ENCODE measurements at regions not wholly inside any gene's neighbourhood (a gene's known extent, or its start where the extent isn't known, plus 50 kb on each side); places are given as distances from the start of the nearest gene placed in this dataset.

DNA sequence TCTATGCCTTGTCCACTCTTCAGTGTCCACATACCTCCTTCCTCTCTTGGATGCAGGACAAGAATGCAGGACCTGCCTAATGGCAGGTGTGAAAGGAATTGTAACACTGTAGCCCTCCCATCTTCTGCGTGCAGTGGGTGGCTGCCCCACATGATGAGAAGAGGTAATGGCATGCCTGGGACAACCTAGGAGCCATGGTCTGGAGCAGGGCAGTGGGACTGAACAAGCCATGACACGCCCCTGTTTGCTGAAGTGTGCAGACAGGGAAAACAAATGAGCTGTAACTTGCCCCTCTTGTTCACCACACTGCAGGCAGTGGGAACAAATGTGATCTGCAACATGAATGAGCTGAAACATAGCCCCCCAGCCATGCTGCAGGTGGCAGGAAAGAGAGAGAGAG, 192.2 kb downstream of the PCDH17 start:
- Histone ChIP-seq H3K9ac (ENCODE audit: low read length) (no peak overlapping the region), H3K27me3 (ENCODE audit: insufficient read depth, low read length) (no peaks in the 10 kb centered on the region), H3K4me1 (ENCODE audit: insufficient read depth, low read length) (no peaks in the 10 kb centered on the region), H2AFZ (ENCODE audit: low read depth, low read length) (no peak overlapping the region), H3K27ac (ENCODE audit: low read depth, low read length) (no peak overlapping the region), H3K79me2 (ENCODE audit: insufficient read depth, low read length) (no peaks in the 10 kb centered on the region), H3K36me3 (ENCODE audit: insufficient read depth, low read length) (no peaks in the 10 kb centered on the region), H3K4me2 (ENCODE audit: low read length) (no peak overlapping the region), H3K9me3 (ENCODE audit: insufficient read depth, low read depth, low read length) (no peaks in the 10 kb centered on the region), H4K20me1 (ENCODE audit: insufficient read depth, low read length) (no peaks in the 10 kb centered on the region), H3K4me3 (ENCODE audit: insufficient read depth, low read depth, low read length) (no peak overlapping the region)
- Mint-ChIP-seq H3K4me3 (ENCODE audit: unreplicated experiment) (no peak overlapping the region), H3K36me3 (ENCODE audit: low read depth, unreplicated experiment) (no peaks in the 10 kb centered on the region), H3K9me3 (ENCODE audit: unreplicated experiment) (no peaks in the 10 kb centered on the region), H3K4me1 (ENCODE audit: low read depth, unreplicated experiment) (no peaks in the 10 kb centered on the region), H3K27me3 (ENCODE audit: low read depth, unreplicated experiment) (no peaks in the 10 kb centered on the region), H3K27ac (ENCODE audit: unreplicated experiment) (no peak overlapping the region)
- TF ChIP-seq CTCF (IDR thresholded peaks at IDR 0.05; ENCODE audit: insufficient read depth, low read depth, low read length), result no peak
- no peak for TF ChIP-seq EZH2 (IDR thresholded peaks at IDR 0.05; ENCODE audit: insufficient read depth, low read length)
- FAIRE-seq (no peak), DNase-seq (ENCODE audit: low read depth) (no peak)

DNA sequence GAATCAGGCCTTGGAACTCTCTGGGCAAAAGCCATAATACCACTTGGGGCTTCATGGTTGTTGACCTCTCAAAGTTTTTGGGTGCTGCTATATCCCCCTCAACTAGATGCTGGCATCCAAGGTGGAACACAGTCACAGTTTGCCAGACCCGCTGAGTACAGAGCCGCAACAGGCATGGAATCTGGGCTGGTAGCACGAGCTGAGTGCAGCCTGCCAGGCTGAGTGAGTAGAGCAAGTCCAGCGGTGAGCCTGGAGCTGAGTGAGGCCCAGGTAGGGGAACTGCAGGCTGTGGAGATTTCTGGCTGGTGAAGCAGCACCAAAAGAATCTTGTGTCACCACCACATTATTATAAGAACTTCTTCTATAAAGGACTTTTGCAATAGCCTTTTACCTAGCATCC, 192.6 kb downstream of the PCDH17 start:
- Histone ChIP-seq H4K20me1 (ENCODE audit: insufficient read depth, low read length) (no peaks in the 10 kb centered on the region), H3K27me3 (ENCODE audit: insufficient read depth, low read length) (no peaks in the 10 kb centered on the region), H3K9me3 (ENCODE audit: insufficient read depth, low read depth, low read length) (no peaks in the 10 kb centered on the region), H3K79me2 (ENCODE audit: insufficient read depth, low read length) (no peaks in the 10 kb centered on the region), H3K4me2 (ENCODE audit: low read length) (no peak overlapping the region), H3K27ac (ENCODE audit: low read depth, low read length) (no peak overlapping the region), H2AFZ (ENCODE audit: low read depth, low read length) (no peak overlapping the region), H3K4me3 (ENCODE audit: insufficient read depth, low read depth, low read length) (no peak overlapping the region), H3K36me3 (ENCODE audit: insufficient read depth, low read length) (no peaks in the 10 kb centered on the region), H3K9ac (ENCODE audit: low read length) (no peak overlapping the region), H3K4me1 (ENCODE audit: insufficient read depth, low read length) (no peaks in the 10 kb centered on the region)
- Mint-ChIP-seq H3K4me1 (ENCODE audit: low read depth, unreplicated experiment) (no peaks in the 10 kb centered on the region), H3K27me3 (ENCODE audit: low read depth, unreplicated experiment) (no peaks in the 10 kb centered on the region), H3K9me3 (ENCODE audit: unreplicated experiment) (no peaks in the 10 kb centered on the region), H3K4me3 (ENCODE audit: unreplicated experiment) (no peak overlapping the region), H3K36me3 (ENCODE audit: low read depth, unreplicated experiment) (no peaks in the 10 kb centered on the region), H3K27ac (ENCODE audit: unreplicated experiment) (no peak overlapping the region)
- TF ChIP-seq CTCF (IDR thresholded peaks at IDR 0.05; ENCODE audit: insufficient read depth, low read depth, low read length), result no peak
- no peak for TF ChIP-seq EZH2 (IDR thresholded peaks at IDR 0.05; ENCODE audit: insufficient read depth, low read length)
- FAIRE-seq, result no peak
- no peak for DNase-seq (ENCODE audit: low read depth)

DNA sequence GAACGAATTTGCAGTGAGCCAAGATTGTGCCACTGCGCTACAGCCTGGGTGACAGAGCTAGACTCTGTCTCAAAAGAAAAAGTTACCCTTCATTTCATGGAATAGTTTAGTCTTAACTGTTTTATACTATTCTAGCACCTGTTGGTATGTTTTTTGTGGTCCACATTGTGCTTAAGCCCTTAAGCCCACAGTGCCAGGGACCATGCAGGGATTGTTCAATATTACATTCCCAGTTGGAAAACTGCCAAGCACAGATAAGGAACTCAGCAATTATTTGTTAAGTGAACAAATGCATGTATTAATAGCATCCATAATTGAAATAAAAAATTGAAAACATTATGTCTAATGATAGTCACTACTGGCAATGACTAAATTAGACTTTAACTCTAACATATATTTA, 193.5 kb downstream of the PCDH17 start:
- no peaks in the 10 kb centered on the region for H3K79me2 ChIP-seq (ENCODE audit: insufficient read depth, low read length)
- no peaks in the 10 kb centered on the region for H4K20me1 ChIP-seq (ENCODE audit: insufficient read depth, low read length)
- TF ChIP-seq EZH2 (IDR thresholded peaks at IDR 0.05; ENCODE audit: insufficient read depth, low read length) (no peak), CTCF (IDR thresholded peaks at IDR 0.05; ENCODE audit: insufficient read depth, low read depth, low read length) (no peak)
- no peak overlapping the region for H3K9ac ChIP-seq (ENCODE audit: low read length)
- H3K4me3 ChIP-seq (ENCODE audit: insufficient read depth, low read depth, low read length), result no peak overlapping the region
- no peak overlapping the region for H3K27ac ChIP-seq (ENCODE audit: low read depth, low read length)
- no peak overlapping the region for H3K4me2 ChIP-seq (ENCODE audit: low read length)
- H3K4me1 ChIP-seq (ENCODE audit: insufficient read depth, low read length), result no peaks in the 10 kb centered on the region
- no peaks in the 10 kb centered on the region for H3K27me3 Mint-ChIP-seq (ENCODE audit: low read depth, unreplicated experiment)
- no peak overlapping the region for H3K4me3 Mint-ChIP-seq (ENCODE audit: unreplicated experiment)
- H3K36me3 Mint-ChIP-seq (ENCODE audit: low read depth, unreplicated experiment), result no peaks in the 10 kb centered on the region
- no peak overlapping the region for H3K27ac Mint-ChIP-seq (ENCODE audit: unreplicated experiment)
- no peak overlapping the region for H2AFZ ChIP-seq (ENCODE audit: low read depth, low read length)
- no peaks in the 10 kb centered on the region for H3K27me3 ChIP-seq (ENCODE audit: insufficient read depth, low read length)
- H3K4me1 Mint-ChIP-seq (ENCODE audit: low read depth, unreplicated experiment), result no peaks in the 10 kb centered on the region
- H3K9me3 Mint-ChIP-seq (ENCODE audit: unreplicated experiment), result no peaks in the 10 kb centered on the region
- no peaks in the 10 kb centered on the region for H3K36me3 ChIP-seq (ENCODE audit: insufficient read depth, low read length)
- H3K9me3 ChIP-seq (ENCODE audit: insufficient read depth, low read depth, low read length), result no peaks in the 10 kb centered on the region
- no peak for FAIRE-seq
- DNase-seq (ENCODE audit: low read depth), result no peak
